T-helper 2 cell treated with Interferon-gamma antibody and Interleukin-4, amounts not matched to agents 5 μg/mL and 100 μg/mL, for 36 hours (primary cell): ENCODE measurements at regions not wholly inside any gene's neighbourhood (a gene's known extent, or its start where the extent isn't known, plus 50 kb on each side); places are given as distances from the start of the nearest gene placed in this dataset.

Experiments
- DNase-seq: peaks from one replicate; pipeline ENCODE4 v3.0.0; 2021; ENCODE audit warnings: low spot score
- H3K27ac Mint-ChIP-seq: one replicate; pipeline ENCODE4 v1.8.0; 2021; ENCODE audit warnings: mild to moderate bottlenecking, mixed read lengths
- H3K27me3 Mint-ChIP-seq: one replicate; pipeline ENCODE4 v1.8.0; 2021; ENCODE audit warnings: low read depth, mixed read lengths
- H3K36me3 Mint-ChIP-seq: one replicate; pipeline ENCODE4 v1.8.0; 2021; ENCODE audit warnings: low read depth, mixed read lengths
- H3K4me1 Mint-ChIP-seq: one replicate; pipeline ENCODE4 v1.8.0; 2021; ENCODE audit warnings: low read depth, mixed read lengths
- H3K4me3 Mint-ChIP-seq: one replicate; pipeline ENCODE4 v1.8.0; 2022; ENCODE audit warnings: mild to moderate bottlenecking, moderate library complexity, mixed read lengths
- H3K9me3 Mint-ChIP-seq: one replicate; pipeline ENCODE4 v1.8.0; 2021; ENCODE audit warnings: mixed read lengths

DNA sequence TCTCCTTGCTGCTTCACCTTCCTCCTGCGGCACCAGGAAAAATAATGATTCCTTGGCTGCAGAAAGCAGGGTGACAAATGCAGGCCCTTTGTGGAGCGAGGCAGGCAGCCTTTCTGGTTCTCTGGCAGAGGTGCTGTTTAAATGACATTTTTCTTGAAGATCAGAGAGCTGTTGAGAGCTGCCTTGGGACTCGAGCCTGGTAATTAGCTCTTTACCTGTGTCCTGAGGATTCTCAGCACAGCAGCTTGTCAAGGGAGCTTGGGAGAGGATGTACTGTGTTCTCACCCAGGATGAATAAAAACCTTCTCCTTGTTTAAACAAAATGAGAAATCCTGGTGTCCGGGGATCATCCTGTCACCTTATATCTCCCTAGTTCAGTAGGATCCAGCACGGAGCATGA, 204.0 kb downstream of the AACS start:
- DNase-seq: no peak
- Mint-ChIP-seq H3K4me1 (no peaks in the 10 kb centered on the region), H3K27ac (no peak overlapping the region), H3K36me3 (no peaks in the 10 kb centered on the region), H3K4me3 (no peak overlapping the region), H3K9me3 (no peaks in the 10 kb centered on the region), H3K27me3 (no peaks in the 10 kb centered on the region)

DNA sequence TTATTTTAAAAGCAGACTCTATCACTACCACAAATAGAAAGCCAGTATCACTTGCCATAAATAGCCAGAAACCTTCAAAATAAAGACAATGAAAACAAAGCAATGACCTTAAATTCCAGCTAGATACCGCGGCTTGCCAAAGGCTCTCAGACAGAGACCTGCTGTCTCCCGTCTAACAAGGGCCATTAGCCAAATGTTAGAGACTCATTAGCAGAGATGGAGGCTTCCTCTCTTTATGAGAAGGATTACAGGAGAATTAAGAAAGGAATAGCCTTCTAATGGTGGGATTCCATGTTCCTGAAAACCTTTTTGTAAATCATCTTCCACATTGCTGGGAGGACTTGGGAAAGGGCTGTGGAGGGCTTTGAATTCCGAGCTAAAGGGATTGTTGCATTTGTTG, 206.7 kb downstream of the AACS start:
- Mint-ChIP-seq H3K27me3 (no peaks in the 10 kb centered on the region), H3K9me3 (no peaks in the 10 kb centered on the region), H3K4me3 (no peak overlapping the region), H3K27ac (no peak overlapping the region), H3K4me1 (no peaks in the 10 kb centered on the region), H3K36me3 (no peaks in the 10 kb centered on the region)
- DNase-seq: no peak

DNA sequence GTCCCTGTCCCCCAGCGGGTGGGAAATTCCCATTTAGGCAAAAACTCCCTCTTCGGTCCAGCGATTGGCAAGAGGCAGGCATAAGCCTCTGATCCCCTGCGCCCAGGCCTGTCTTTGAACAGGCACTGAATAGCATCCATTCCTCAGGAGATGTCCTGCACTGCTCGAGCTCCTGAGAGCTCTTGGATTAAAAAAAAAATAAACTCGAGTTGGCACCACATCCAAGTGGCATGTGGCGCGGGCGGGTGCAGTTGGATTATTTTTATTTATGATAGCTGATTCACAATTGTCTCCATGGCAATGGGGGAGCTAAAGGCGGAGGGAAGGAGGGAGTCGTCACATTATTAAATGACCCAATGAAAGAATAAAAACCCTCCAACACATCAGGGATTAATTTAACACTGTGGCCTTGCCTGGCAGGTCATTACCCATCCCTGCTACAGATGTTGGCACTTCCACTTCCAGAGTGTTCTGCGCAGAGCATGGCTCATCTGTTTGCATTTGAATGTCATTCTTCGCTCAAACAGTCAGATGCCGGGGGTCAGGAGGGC, 207.2 kb downstream of the AACS start:
- Mint-ChIP-seq H3K27me3 (no peaks in the 10 kb centered on the region), H3K9me3 (no peaks in the 10 kb centered on the region), H3K4me1 (no peaks in the 10 kb centered on the region), H3K36me3 (no peaks in the 10 kb centered on the region), H3K27ac (no peak overlapping the region), H3K4me3 (no peak overlapping the region)
- no peak for DNase-seq

DNA sequence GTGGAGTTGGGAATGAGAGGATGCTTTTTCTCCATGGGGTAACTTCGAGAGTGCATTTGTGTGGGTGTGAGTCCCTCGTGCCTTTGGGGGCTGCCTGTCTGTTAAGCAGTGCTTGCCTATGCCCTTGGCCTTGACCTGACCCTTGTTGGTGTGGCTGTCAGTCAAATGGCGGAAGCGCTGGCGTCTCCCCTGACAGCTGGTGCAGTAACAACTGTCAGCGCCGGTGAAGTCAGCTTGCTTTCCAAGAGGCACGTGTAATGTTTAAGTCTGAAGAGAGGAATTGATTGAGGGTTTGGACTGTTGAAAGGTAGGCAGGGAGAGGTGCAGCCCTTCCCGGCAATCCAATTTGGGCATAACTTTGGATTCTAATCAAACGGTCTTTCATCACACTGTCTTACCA, 211.3 kb downstream of the AACS start:
- no peaks in the 10 kb centered on the region for H3K36me3 Mint-ChIP-seq

DNA sequence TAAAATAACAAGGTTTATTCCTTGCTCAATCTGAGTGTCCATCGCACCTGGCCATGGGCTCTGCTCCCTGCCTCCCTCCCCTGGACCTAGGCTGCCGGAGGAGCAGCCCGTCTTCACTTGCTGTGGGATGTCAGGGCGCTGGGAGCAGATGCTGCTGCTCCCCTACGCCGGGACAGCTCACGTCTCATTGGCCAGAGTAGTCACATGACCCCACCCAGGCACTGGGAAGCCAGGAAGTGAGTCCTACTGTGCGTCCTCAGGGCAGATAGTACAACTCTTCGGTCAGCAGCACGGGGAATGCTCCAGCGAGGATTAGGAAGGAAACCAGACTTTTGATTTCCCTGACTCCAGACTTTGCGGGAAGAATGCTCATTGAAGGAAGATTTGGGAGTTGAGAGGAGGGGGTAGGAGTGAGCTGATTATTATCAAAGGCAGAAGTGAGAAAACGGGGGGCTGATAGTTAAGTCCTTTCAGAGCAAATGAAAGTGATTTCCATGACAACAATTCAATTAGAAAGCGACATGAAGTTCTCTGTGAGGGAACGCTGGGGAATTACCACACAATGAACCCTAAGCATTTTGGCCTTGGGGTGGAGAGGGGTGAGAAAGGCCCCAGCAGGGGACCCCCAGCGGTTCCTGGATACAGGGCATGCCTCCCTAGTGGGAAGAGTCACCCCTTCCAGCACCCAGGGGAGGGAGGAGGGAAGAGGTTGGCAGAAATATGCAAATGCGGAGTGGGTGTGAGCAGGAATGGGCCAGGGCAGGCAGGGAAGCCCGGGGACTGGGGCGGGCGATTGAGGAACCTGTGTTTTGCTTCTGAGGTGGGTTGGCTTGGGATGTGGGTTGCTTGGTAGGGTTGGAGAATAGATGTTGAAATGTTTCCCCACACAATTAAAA, 215.5 kb downstream of the AACS start:
- Mint-ChIP-seq H3K4me1 (no peaks in the 10 kb centered on the region), H3K9me3 (no peaks in the 10 kb centered on the region), H3K36me3 (no peaks in the 10 kb centered on the region), H3K27me3 (peaks cover 2% of the 10 kb centered on the region), H3K4me3 (no peak overlapping the region), H3K27ac (no peak overlapping the region)
- no peak for DNase-seq

More for the DNA sequence above, 211.3 kb downstream of the AACS start:
- no peak for DNase-seq
- peaks cover 2% of the 10 kb centered on the region for H3K27me3 Mint-ChIP-seq
- H3K27ac Mint-ChIP-seq: no peak overlapping the region
- H3K9me3 Mint-ChIP-seq: no peaks in the 10 kb centered on the region
- no peaks in the 10 kb centered on the region for H3K4me1 Mint-ChIP-seq
- H3K4me3 Mint-ChIP-seq: no peak overlapping the region

DNA sequence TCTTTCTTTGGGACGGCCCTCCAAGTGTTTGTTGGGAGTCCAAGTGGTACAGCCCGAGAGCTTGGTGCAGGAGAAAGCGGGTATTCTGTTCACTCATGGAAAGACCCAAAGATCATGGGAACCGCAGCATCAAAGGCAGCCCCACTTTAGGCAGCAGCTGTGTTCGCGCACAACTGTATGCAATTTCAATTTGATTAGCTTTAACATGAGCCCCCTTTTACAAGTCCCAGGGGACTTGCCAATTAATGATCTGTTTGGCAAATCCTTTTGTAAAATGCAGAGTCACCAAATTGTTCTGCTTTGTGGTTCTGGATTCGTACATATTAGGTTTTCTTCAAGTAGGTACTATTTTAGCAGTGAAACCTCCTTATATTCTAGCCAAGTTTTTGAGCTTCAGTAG, 217.7 kb downstream of the AACS start:
- Mint-ChIP-seq H3K4me1 (peaks cover 8% of the 10 kb centered on the region), H3K36me3 (no peaks in the 10 kb centered on the region), H3K4me3 (no peak overlapping the region), H3K27ac (no peak overlapping the region), H3K9me3 (no peaks in the 10 kb centered on the region), H3K27me3 (peaks cover 2% of the 10 kb centered on the region)
- no peak for DNase-seq

DNA sequence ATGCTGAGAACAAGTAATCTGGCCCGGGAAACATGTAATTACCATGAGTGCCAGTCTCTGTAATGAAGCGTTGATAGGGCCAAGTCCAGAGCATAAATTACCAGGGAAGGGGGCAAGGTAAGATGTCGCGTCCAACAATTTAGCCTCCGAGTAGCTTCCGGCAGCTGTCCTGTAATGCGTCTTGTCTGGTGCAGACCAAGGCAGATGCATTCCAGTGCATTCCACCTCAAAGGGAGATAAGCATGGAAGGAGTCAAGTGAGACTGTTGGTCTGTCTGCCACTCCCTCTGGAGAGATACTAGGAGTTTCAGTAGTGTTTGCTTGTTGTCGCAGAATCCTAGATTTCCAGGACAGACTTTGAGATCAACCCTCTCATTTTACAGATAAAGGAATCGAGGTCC, 218.3 kb downstream of the AACS start:
- H3K9me3 Mint-ChIP-seq: no peaks in the 10 kb centered on the region
- H3K4me1 Mint-ChIP-seq: peaks cover 8% of the 10 kb centered on the region
- no peak overlapping the region for H3K27ac Mint-ChIP-seq
- H3K36me3 Mint-ChIP-seq: no peaks in the 10 kb centered on the region
- peaks cover 2% of the 10 kb centered on the region for H3K27me3 Mint-ChIP-seq
- no peak overlapping the region for H3K4me3 Mint-ChIP-seq
- no peak for DNase-seq

DNA sequence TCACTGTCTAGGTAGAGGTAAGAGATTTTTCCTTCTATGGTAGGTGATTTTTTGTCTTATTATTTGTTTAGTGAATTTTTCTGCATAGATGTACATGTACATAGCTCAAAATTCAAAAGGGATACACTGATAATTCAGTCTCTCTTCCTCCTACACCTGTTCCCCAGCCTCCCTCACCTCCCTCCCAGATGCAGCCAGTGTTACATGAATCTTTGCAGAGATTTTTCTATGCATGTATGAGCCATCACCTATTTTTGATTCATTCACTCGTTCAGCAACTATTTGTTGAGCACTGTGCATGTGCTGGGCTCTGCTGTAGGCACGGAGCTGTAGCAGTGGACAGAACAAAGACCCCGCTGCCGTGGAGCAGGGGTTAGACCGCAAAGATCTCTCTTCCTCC, 218.9 kb downstream of the AACS start:
- Mint-ChIP-seq H3K9me3 (no peaks in the 10 kb centered on the region), H3K4me1 (peaks cover 8% of the 10 kb centered on the region), H3K4me3 (no peak overlapping the region), H3K36me3 (no peaks in the 10 kb centered on the region), H3K27ac (no peak overlapping the region), H3K27me3 (peaks cover 2% of the 10 kb centered on the region)
- no peak for DNase-seq

DNA sequence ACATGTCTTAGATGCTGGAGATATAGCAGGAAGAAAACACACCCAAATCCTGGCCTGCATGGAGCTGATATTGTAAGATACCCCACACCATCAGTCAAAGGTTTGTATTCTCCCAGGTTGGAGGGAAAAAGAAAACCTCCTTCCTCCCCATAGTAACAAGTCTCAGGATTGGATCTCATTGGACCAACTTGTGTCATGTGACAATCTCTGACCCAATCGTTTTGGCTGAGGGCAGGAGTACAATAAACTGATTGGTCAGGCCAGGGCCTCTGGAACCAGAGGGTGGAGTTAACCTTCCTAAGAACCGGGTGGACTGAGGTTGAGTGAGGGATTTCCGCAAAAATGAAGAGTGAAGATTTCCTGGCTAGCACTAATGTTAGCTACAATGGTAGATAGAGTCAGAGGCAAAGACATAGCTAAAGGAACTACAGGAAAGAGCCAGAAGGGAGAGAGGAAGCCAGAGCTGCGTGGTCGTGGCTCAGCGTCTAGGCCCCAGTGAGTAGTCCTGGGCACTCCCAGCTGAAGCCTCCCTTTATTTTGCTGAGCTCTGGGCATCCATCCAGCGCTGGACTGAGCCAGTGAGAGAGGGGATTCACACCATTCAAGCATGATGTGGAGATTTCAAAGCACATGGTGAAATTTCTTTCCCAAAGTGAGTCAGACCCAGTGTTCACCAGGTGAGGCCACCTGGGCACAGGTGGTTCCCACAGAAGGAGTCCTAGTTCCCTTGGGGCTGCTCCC, 219.9 kb downstream of the AACS start:
- DNase-seq: no peak
- Mint-ChIP-seq H3K27me3 (no peaks in the 10 kb centered on the region), H3K4me1 (peaks cover 8% of the 10 kb centered on the region), H3K27ac (no peak overlapping the region), H3K4me3 (no peak overlapping the region), H3K9me3 (no peaks in the 10 kb centered on the region), H3K36me3 (no peaks in the 10 kb centered on the region)

DNA sequence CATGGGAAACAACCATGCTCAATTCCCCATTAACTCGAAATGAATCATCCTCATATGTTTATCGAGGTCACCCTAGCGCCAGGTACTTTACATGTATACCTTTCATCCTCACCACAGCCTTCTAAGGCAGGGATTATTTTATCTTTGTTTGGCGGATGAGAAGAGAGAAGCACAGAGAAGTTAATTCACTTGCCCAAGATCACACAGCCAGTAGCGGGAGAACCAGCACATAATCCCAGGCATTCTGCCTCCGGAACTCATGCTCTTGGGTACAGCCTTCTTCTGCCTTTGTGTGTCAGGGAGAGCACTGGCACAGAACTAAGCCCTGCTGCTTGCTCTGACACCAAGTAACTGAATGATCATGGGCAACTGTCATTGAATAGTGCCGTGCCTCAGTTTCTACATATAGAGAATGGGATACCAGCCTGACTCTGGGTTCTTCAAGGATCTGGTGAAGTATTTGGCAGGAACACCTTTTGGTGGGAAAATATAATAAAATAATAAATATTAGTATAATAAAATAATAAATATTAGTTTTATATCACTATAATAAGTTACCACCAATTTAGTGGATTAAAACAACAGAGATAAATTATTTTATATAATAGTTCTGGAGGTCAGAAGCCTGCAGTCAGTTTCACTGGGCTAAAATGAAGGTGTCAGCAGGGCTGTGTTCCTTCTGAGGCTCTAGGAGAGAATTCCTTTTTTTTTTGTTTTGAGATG, 220.9 kb downstream of the AACS start:
- Mint-ChIP-seq H3K9me3 (no peaks in the 10 kb centered on the region), H3K4me1 (peaks cover 8% of the 10 kb centered on the region), H3K36me3 (no peaks in the 10 kb centered on the region), H3K27me3 (peaks cover 8% of the 10 kb centered on the region), H3K27ac (no peak overlapping the region), H3K4me3 (no peak overlapping the region)
- no peak for DNase-seq

DNA sequence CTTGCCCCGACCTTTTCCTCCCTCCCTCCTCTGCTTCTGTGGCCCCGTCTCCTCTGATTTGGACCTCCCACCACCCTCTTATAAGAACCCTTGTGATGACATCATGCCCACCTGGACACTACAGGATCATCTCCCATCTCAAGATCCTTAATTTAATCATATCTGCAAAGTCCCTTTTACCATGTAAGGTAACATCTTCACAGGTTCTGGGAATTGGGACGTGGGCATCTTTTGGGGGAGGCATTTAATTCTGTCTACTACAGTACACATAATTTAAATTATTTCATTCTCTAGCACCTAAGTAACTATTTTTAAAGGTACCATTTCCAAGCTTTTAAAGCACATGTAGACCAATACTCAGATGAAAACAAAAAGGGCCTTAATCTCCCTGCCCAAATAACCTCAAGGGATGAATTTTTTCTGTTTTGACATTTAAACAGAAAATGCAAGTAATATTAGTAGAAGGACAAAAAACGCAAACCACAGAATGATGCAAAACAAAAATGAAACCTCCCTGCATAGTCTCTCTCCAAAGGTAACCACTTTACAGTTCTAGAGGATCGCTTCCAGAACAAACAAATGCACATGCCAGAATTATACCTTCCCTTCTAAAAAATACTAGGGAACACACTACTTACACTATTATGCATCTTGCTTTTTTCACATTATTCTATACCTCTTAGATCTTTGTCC, 222.1 kb downstream of the AACS start:
- Mint-ChIP-seq H3K4me1 (peaks cover 8% of the 10 kb centered on the region), H3K4me3 (no peak overlapping the region), H3K36me3 (no peaks in the 10 kb centered on the region), H3K27me3 (peaks cover 12% of the 10 kb centered on the region), H3K27ac (no peak overlapping the region), H3K9me3 (no peaks in the 10 kb centered on the region)
- DNase-seq: no peak

DNA sequence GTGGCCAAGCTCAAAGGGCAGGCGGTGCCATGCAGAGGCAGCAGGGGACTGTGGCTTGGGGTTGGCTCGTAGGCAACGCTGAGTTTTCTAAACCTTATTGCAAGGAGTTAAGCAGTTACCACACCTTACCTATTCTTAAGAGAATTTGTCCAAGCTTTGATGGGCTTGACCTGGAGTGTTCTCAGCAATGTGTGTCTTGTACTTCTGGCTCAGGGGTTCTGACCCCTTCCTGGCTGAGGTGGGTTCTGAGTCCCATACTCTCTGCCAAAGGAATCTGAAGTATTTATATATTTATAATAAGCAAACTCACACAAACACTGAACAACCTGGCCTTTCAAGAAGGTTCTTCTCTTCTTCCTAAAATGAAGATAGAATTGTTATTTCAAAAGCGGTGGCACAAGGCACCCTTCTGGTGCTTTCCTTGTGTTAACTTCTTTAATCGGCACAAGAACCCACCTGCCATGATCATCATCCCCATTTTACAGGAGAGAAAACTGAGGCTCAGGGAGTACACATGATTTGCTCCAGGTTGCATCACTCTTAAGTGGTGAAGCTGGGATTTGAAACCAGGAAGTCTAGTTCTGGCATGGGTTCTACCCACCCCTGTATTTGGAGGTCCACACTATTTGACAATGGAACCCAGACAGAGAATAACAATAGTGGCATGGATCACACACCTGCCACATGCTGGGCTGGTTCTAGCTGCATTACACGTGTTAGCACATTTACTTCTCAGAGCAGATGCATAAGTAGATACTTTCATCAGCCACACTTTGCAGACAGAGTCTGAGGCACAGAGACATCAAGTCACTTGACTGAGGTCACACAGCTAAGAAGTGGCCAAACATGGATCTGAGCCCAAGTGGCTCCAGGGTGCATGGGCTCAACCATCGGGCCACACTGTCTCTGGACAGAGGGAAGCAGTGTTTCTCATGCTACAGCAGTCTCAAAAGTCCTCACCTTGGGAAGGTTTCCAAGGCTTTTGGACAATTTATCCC, 224.0 kb downstream of the AACS start:
- no peak overlapping the region for H3K4me3 Mint-ChIP-seq
- peaks cover 8% of the 10 kb centered on the region for H3K4me1 Mint-ChIP-seq
- H3K27me3 Mint-ChIP-seq: peaks cover 12% of the 10 kb centered on the region
- no peaks in the 10 kb centered on the region for H3K9me3 Mint-ChIP-seq
- DNase-seq: no peak
- H3K36me3 Mint-ChIP-seq: no peaks in the 10 kb centered on the region
- no peak overlapping the region for H3K27ac Mint-ChIP-seq
